Activated T-cell treated with anti-CD3 and anti-CD28 coated beads, Interleukin-2, amount 50 U/mL, for 4 hours (primary cell): ENCODE measurements at regions not wholly inside any gene's neighbourhood (a gene's known extent, or its start where the extent isn't known, plus 50 kb on each side); places are given as distances from the start of the nearest gene placed in this dataset.

Experiments used
- ATAC-seq, 2 donors: fragments of 200-7000 bp; cut with Tn5 transposase; one replicate each; pipeline ENCODE4 v1.10.0; 2021
- DNase-seq: peaks from one replicate; pipeline ENCODE4 v3.0.0-alpha.2; 2020
- H3K27me3 Mint-ChIP-seq: one replicate; pipeline ENCODE4 v1.8.0; 2021; ENCODE audit warnings: low read depth, mixed read lengths
- H3K36me3 Mint-ChIP-seq: one replicate; pipeline ENCODE4 v1.8.0; 2022; ENCODE audit warnings: mixed read lengths; ENCODE audit not compliant: insufficient read depth
- H3K4me1 Mint-ChIP-seq: one replicate; pipeline ENCODE4 v1.8.0; 2021; ENCODE audit warnings: low read depth, mixed read lengths
- H3K4me3 Mint-ChIP-seq: one replicate; pipeline ENCODE4 v1.8.0; 2021; ENCODE audit warnings: mild to moderate bottlenecking, moderate library complexity, mixed read lengths
- H3K9me3 Mint-ChIP-seq: one replicate; pipeline ENCODE4 v1.8.0; 2021; ENCODE audit warnings: mixed read lengths

GRCh38 chr5:35294017-35294416 lies 63.7 kb upstream of the PRLR start:
- Mint-ChIP-seq H3K27me3 (peaks cover 1% of the 10 kb centered on the region), H3K9me3 (no peaks in the 10 kb centered on the region), H3K4me3 (no peak overlapping the region), H3K4me1 (no peaks in the 10 kb centered on the region), H3K36me3 (no peaks in the 10 kb centered on the region)
- DNase-seq: no peak
- no peak for ATAC-seq

GRCh38 chr5:35285435-35285834 lies 55.1 kb upstream of the PRLR start:
- Mint-ChIP-seq H3K4me1 (no peaks in the 10 kb centered on the region), H3K27me3 (no peaks in the 10 kb centered on the region), H3K9me3 (peaks cover 5% of the 10 kb centered on the region), H3K4me3 (no peak overlapping the region), H3K36me3 (no peaks in the 10 kb centered on the region)
- ATAC-seq: no peak
- DNase-seq: no peak

DNA sequence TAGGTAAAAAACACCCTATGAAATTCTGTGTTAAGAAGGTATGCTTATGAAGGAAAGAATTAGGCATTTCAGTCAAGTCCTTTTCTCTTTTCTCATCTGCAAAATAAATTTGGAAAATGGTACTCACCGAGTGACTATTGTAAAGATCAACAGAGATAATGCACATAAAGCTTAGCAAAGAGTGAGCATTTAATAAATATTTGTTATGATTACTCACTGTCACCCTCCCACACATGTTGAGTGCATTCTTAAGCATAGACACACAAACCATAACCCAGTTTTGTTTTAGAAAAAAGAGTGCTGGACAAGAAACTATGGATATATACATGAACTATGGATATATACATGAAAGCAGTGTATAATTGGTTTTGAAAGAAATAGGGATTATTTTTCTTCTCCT lies 54.7 kb upstream of the PRLR start:
- Mint-ChIP-seq H3K36me3 (no peaks in the 10 kb centered on the region), H3K9me3 (peaks cover 5% of the 10 kb centered on the region), H3K27me3 (no peaks in the 10 kb centered on the region), H3K4me1 (no peaks in the 10 kb centered on the region), H3K4me3 (no peak overlapping the region)
- DNase-seq: no peak
- ATAC-seq: no peak

GRCh38 chr5:35284364-35284763 lies 54.1 kb upstream of the PRLR start:
- Mint-ChIP-seq H3K36me3 (no peaks in the 10 kb centered on the region), H3K4me1 (no peaks in the 10 kb centered on the region), H3K27me3 (no peaks in the 10 kb centered on the region), H3K4me3 (no peak overlapping the region), H3K9me3 (peaks cover 6% of the 10 kb centered on the region)
- DNase-seq (no peak), ATAC-seq (no peak)

GRCh38 chr5:35282810-35283209 lies 52.5 kb upstream of the PRLR start:
- Mint-ChIP-seq H3K27me3 (peaks cover 2% of the 10 kb centered on the region), H3K4me1 (no peaks in the 10 kb centered on the region), H3K36me3 (no peaks in the 10 kb centered on the region), H3K4me3 (no peak overlapping the region), H3K9me3 (peaks cover 9% of the 10 kb centered on the region)
- no peak for ATAC-seq
- no peak for DNase-seq

DNA sequence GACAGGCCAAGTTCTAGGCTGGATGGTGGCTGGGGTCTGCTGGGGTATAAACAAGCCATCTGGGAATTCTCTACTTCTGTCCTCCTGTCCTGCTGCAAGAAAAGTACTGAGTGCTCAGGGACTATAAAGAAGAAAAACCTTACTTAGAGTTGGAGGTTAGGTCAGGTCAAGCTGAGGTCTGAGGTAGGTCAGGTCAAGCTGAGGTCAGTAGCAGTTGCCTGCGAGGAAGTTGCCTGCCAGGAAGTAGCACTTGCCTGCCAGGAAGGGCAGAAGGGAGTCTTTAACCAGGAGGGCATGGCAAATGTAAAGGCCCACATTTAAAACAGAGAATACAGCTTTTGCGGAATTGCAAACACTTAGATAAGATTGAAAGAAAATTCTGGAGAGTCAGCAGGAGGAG lies 51.3 kb upstream of the PRLR start:
- no peak for ATAC-seq
- Mint-ChIP-seq H3K36me3 (no peaks in the 10 kb centered on the region), H3K9me3 (peaks cover 9% of the 10 kb centered on the region), H3K27me3 (peaks cover 2% of the 10 kb centered on the region), H3K4me1 (no peaks in the 10 kb centered on the region), H3K4me3 (no peak overlapping the region)
- DNase-seq: no peak
